HG02981 (cell line): ENCODE measurements at regions not wholly inside any gene's neighbourhood (a gene's known extent, or its start where the extent isn't known, plus 50 kb on each side); places are given as distances from the start of the nearest gene placed in this dataset.
"Not testable (repeated sequence)": the region's sequence is repeated elsewhere in the genome, so short reads cannot be mapped to it uniquely, and the experiment has no call there.

Source experiments
- ATAC-seq: cut with Tn5 transposase; IDR thresholded peaks from one replicate; pipeline ENCODE4 v1.9.1; 2021; ENCODE audit warnings: mild to moderate bottlenecking, moderate library complexity; ENCODE audit not compliant: unreplicated experiment

DNA sequence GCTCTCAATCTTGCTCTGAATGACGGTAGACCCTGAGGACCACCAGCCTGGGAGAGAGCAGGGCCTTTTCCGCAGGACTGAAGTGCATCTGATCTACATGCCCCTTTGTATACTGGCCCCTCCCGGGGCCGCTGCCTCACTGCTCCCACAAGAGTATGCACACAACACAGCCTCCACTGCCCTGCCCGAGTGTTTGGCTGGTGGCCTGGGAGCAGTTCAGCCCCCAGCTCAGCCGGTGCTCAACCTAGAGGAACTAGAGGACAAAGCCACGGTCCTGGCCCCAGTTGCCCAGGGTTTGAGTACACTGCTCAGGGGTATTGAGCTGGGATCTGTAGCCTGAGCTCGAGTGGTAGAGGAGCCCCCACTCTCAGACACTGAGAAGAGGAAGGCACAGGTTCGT lies 118.9 kb upstream of the CAB39 start:
- no peak for ATAC-seq

DNA sequence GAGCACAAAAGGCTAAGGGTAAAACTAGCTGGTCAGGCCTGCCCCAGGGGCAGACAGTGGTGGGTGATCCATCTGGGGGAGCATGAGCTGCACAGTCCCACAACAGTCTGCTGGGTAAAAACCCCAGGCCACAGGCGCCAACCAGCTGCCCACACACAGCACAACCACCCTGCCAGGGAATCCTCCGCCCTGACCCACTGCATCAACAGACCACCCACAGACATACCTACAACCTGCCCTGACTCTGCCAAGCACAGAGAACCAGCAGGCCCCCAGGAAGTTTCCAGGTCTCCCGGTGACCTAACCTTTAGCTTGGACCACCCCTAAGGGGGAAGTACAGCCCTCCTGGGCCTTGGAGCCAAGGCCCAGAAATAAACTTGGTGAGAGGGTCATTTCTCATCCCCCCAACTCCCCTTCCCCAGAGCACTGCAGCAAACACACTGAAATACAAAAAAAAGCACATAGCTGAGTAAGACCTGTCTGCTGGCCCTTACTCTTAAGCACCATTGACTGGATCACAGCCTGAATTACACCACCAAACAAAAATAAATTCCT lies 118.3 kb upstream of the CAB39 start:
- ATAC-seq, result no peak

DNA sequence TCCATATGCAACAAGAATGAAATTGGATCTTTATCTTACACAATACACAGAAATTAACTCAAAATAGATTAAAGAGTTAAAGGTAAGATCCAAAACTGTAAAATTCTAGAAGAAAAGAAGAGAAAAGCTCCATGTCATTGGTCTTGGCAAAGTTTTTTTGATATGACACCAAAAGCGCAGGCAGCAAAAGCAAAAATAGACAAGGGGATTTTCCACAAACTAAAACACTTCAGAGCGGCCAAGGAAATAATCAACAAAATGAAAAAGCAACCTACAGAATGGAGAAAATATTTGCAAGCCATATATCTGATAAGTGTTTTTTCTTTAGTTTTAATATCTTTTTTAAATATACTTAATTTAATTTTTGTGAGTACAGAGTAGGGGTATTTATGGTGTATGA lies 112.8 kb upstream of the CAB39 start:
- no peak for ATAC-seq

DNA sequence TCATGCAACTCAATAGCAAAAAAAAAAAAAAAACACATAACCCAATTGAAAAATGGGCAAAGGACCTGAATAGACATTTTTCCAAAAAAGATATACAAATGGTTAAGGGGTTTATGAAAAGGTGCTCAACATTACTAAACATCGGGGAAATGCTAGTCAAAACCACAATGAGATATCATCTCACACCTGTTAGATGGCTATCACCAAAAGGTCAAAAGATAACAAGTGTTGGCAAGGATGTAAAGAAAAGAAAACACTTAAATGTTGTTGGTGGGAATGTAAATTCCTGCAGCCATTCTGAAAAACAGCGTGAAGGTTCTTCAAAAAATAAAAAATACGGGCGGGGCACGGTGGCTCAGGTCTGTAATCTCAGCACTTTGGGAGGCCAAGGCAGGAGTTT lies 112.4 kb upstream of the CAB39 start:
- no peak for ATAC-seq

DNA sequence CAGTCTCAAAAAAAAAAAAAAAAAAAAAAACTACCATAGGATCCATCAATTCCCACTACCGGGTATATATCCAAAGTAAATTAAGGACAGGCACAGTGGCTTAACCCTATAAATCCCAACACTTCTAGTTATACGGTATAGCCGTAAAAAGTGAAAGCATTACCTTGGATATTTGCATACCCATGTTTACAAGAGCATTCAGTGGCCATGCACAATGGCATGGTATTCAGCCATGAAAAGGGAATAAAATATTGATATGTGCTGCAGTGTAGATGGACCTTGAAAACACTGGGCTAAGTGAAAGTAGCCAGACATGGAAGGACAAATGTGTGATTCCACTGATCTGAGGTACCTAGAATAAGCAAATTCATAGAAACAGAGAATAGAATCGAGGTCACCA lies 111.8 kb upstream of the CAB39 start:
- no peak for ATAC-seq

DNA sequence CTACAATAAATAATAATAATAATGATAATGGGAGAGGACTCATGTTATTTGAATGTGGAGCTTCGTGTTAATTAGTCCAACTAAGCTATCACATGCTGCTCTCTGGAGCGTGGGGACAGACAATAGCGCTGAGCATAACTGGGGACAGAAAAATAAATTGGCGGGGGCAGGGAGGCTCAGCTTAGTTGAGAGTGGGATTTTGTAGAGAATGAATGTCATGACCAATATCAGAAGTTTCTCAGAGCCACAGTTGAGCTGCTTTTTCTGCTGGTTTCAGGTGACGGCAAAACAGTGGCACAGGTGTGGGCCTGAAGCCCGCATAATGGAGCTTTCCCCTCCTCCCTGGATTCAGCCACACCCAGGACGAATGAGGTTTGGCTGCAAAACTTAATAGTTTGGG lies 111.1 kb upstream of the CAB39 start:
- peak; percentile 43 for ATAC-seq

DNA sequence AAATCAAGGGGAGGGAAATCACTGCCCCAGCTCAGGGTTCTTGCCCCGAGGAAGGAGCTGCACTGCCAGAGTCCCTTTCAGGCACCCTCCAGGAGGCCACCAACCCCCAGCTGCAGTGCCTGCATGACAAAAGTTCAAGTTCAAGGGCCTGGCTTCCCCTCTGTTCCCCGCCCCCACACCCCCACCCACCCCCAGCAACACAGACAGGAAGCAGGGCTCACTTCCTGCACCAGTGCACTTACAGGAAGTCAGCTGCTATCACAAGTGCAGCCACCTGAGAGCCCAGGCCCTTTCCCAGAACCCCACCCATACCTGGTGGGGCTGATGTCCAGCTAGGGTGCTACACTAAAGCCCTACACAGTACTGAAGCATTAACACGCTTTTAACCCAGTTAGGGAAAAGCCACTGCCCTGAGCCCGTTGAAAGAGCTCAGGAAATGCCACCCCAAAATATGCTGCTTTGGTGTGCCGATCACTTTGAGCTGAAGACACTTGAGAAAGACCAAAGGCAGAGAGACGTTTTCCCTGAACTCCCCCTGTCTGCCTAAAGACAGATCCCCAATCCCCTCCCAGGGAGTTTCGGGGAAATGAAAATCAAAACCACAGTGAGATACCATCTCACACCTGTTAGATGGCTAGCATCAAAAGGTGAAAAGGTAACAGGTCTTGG lies 109.9 kb upstream of the CAB39 start:
- ATAC-seq, result peak; percentile 64

DNA sequence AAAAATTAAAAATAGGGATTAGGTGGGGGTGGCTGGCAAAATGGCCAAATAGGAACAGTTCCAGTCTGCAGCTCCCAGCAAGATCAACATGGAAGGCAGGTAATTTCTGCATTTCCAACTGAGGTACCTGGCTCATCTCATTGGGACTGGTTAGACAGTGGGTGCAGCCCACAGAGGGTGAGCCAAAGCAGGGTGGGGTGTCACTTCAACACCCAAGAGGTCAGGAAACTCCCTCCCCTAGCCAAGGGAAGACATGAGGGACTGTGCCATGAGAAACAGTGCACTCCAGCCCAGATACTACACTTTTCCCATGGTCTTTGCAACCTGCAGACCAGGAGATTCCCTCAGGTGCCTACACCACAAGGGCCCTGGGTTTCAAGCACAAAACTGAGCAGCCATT lies 109.3 kb upstream of the CAB39 start:
- ATAC-seq, result not testable (repeated sequence)

DNA sequence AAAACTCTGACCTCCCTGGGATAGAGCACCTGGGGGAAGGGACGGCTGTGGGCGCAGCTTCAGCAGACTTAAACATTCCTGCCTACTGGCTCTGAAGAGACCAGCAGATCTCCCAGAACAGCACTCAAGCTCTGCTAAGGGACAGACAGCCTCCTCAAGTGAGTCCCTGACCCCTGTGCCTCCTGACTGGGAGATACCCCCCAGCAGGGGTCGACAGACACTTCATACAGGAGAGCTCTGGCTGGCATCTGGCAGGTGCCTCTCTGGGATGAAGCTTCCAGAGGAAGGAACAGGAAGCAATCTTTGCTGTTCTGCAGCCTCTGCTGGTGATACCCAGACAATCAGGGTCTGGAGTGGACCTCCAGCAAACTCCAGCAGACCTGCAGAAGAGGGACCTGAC lies 108.5 kb upstream of the CAB39 start:
- ATAC-seq, result not testable (repeated sequence)

DNA sequence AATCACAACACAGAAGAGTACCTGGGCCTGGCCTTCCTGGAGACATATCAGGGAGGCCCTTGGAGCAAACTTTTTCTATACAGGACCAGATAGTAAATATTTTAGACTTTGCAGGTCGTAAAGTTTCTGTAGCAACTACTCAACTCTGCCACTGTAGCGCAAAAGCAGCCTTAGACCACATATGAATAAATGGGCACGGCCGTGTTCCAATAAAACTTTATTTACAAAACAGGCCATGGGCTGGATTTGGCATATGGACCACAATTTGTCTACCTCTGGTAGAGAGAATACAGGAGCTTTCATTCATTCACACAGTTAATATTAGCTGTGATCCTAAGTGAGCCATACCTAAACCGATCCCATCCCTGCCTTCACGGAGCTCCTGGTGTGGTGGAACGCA lies 98.6 kb upstream of the CAB39 start:
- ATAC-seq, result no peak

DNA sequence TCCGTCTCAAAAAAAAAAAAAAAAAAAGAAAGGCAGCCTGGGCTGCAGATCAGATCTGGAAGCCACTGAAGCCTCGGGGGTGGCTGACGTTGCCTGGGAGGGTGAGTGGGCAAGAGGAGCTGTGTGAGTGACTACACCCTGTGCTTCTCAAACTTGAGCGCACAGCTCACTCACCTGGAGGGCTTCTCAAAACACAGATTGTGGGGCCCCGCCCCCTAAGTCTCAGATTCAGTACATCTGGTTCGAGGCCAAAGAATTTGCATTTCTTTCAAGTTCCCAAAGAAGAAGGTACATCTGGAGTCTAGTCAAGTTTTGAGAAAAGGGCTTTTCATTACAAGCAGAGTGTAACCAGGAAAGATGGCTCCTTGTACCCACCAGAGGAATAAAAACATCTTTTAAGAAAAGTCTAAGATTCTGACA lies 97.7 kb upstream of the CAB39 start:
- peak; percentile 74 for ATAC-seq

DNA sequence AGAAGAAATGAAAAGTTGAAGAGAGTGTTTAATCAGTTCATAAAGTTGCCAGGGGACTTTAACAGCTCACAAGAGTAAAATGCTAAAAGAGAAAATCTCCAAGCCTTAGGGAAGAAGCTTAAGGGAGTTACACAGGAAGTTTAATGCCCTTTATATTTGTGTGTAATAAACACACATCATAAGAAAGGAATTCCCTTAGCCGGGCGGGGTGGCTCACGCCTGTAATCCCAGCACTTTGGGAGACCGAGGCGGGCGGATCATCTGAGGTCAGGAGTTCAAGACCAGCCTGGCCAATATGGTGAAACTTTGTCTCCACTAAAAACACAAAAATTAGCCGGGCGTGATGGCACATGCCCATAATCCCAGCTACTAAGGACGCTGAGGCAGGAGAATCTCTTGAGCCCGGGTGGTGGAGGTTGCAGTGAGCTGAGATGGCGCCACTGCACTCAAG lies 95.4 kb upstream of the CAB39 start:
- ATAC-seq, result not testable (repeated sequence)

DNA sequence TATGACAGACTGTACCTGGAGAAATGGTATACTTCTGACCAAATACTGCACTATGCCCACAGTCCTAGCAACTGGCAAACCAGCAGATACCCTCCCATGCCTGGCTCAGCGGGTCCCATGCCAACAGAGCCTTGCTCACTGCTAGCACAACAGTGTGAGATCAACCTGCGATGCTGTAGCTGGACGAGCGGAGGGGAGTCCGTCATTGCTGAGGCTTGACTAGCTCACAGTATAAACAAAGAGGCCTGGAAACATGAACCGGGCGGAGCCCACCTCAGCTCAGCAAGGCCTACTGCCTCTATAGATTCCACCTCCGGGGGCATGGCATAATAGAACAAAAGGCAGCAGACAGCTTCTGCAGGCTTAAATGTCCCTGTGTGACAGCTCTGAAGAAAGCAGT lies 93.2 kb upstream of the CAB39 start:
- ATAC-seq, result no peak

DNA sequence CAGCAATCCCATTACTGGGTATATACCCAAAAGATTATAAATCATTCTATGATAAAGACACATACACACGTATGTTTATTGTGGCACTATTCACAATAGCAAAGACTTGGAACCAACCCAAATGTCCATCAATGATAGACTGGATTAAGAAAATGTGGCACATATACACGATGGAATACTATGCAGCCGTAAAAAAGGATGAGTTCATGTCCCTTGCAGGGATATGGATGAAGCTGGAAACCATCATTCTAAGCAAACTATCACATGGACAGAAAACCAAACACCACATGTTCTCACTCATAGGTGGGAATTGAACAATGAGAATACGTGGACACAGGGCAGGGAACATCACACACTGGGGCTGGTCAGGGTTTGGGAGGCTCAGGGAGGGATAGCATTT lies 87.4 kb upstream of the CAB39 start:
- not testable (repeated sequence) for ATAC-seq

DNA sequence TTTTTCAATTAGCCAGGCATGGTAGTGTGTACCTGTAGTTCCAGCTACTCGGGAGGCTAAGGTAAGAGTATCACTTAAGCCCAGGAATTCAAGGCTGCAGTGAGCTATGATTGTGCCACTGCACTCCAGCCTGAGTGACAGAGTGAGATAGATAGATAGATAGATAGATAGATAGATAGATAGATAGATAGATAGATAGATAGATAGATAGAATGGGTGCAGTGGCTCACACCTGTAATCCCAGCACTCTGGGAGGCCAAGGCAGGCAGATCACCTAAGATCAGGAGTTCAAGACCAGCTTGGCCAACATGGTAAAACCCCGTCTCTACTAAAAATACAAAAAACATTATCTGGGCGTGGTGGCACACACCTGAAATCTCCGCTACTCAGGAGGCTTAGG lies 85.6 kb upstream of the CAB39 start:
- ATAC-seq, result not testable (repeated sequence)

DNA sequence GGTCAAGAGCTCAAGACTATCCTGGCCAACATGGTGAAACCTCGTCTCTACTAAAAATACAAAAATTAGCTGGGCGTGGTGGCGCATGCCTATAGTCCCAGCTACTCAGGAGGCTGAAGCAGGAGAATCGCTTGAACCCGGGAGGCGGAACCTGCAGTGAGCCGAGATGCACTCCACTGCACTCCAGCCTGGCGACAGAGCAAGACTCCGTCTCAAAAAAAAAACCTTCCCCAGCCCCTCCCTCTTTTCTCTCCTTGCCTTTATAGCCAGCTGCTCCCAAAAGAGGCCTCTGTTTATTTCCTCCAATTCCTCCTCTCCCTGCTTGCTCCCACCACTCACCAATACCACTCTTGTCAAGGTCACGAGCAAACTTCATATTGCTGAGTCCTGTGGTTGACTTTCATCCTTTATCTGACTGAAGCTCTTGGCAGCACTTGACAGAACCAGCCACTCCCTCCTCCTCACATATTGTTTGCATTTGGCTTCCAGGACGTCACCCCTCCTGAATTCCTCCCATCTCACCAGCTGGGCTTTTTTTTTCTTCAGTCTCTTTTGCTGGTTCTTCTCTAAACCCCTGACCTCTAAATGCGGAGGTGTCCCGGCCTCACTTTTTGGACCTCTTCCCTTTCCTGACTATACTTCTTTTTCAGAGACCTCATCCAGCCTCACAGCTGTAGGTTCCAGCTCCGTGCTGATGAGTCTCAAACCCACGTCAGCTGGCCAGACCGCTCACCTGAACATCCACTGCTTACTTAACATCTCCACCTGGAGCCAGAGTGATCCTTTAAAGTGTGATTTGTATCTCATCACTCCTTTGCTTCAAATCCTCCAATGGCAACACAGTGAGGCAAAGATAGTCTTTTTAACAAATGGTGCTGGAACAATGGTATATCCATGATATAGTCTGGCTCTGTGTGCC lies 84.6 kb upstream of the CAB39 start:
- no peak for ATAC-seq

DNA sequence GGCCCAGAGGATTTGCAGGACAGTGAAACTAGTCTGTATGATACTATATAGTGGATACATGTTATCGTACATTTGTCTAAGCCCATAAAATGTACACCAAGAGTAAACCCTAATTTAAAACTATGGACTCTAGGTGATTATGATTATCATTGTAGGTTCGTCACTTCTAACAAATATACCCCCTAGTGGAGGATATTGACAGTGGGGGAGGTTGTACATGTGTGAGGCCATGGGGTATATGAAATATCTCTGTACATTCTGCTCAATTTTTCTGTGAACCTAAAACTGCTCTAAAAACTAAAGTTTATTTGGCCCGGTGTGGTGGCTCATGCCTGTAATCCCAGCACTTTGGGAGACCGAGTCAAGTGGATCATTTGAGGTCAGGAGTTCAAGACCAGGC lies 81.2 kb upstream of the CAB39 start:
- ATAC-seq, result no peak

DNA sequence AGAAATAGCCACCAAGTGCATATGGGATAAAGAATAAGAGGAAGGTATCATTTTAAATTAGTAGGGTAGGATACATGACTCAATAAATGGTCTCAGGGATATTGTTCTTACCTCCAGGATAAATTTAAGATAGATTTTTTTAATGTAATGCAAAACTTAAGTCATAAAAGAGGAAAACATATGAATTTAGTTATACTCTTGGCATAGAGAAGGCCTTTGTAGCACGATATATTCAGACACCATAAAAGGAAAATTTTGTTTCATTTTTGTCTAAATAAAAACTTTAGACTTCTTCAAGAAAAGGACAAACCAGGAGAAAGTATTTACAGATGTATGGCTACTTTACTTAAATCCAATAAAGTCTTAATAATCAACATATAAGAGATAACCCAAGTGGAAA lies 78.5 kb upstream of the CAB39 start:
- ATAC-seq, result no peak

DNA sequence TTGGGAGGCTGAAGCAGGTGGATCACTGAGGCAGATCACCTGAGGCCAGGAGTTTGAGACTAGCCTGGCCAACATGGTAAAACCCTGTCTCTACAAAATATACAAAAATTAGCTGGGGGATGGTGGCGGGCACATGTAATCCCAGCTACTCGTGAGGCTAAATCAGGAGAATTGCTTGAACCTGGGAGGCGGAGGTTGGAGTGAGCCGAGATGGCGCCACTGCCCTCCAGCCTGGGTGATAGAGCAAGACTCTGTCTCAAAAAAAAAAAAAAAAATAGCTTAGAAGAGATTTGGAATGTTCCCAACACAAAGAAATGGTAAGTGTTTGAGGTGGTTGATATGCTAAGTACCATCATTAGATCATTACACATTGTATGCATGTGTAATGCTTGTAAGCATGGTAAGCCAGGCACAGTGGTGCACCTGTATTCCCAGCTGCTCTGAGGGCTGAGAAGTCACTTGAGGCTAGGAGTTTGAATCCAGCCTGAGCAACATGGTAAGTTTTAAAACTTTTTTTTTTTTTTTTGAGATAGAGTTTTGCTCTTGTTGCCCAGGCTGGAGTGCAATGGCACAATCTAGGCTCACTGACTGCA lies 77.8 kb upstream of the CAB39 start:
- ATAC-seq, result not testable (repeated sequence)

DNA sequence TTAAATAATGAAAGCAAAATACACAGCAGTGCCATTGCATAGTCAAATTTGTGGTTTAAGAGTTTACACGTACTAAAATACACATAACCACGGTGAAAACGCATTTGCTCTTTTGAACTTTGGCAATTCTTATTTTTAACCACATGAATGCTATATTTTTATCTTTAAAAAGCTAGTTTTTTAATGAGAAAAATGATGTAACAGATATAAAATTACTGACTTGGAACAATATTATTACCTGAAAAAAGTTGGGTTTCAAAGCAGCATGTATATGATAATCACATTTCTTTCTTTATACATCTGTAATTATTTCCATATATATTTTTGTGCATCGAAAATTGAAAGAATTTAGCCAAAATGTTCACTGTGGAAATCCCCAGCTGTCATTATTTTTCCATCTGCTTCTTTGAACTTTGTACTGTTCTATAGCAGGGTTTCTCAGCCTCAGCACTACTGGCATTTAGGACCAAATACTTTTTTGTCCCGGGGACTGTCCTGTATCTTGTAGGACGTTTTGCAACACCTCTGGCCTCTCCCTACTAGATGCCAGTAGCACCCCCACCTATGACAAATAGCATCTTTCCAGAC lies 75.9 kb upstream of the CAB39 start:
- ATAC-seq, result no peak

DNA sequence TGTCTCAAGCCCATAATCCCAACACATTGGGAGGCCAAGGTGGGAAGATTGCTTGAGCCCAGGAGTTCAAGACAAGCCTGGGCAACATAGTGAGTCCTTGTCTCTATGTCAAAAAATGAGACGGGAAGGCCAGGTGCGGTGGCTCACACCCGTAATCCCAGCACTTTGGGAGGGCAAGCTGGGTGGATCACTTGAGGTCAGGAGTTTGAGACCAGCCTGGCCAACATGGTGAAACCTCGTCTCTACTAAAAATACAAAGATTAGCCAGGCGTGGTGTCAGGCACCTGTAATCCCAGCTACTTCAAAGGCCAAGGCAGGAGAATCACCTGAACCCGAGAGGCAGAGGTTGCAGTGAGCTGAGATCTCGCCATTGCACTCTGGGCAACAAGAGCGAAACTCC lies 75.2 kb upstream of the CAB39 start:
- ATAC-seq, result not testable (repeated sequence)
